Activated CD4-positive, alpha-beta T cell treated with anti-CD3 and anti-CD28 coated beads, Interleukin-2, amount 10 ng/mL, durations not matched to agents 24 days and 14 days (primary cell): ENCODE measurements at regions not wholly inside any gene's neighbourhood (a gene's known extent, or its start where the extent isn't known, plus 50 kb on each side); places are given as distances from the start of the nearest gene placed in this dataset.

Experiments used
- DNase-seq: peaks from one replicate; pipeline ENCODE4 v3.0.0; 2022
- H3K27ac Mint-ChIP-seq: one replicate; pipeline ENCODE4 v1.8.0; 2022; ENCODE audit warnings: mild to moderate bottlenecking, mixed read lengths
- H3K27me3 Mint-ChIP-seq: one replicate; pipeline ENCODE4 v1.8.0; 2022; ENCODE audit warnings: mixed read lengths
- H3K36me3 Mint-ChIP-seq: one replicate; pipeline ENCODE4 v1.8.0; 2022; ENCODE audit warnings: low read depth, mild to moderate bottlenecking, mixed read lengths
- H3K4me1 Mint-ChIP-seq: one replicate; pipeline ENCODE4 v1.8.0; 2021; ENCODE audit warnings: mixed read lengths
- H3K4me3 Mint-ChIP-seq: one replicate; pipeline ENCODE4 v1.8.0; 2022; ENCODE audit warnings: mild to moderate bottlenecking, moderate library complexity, mixed read lengths
- H3K9me3 Mint-ChIP-seq: one replicate; pipeline ENCODE4 v1.8.0; 2021; ENCODE audit warnings: mixed read lengths
- intact Hi-C: fragments of 100-400 bp; cut with micrococcal nuclease; formaldehyde crosslinking; loops from one replicate; pipeline ENCODE4 v1.15.1; 2023

GRCh38 chr4:178672512-178672911, 1230.3 kb upstream of the AGA start:
- DNase-seq, result no peak
- Mint-ChIP-seq H3K9me3 (no peaks in the 10 kb centered on the region), H3K36me3 (no peaks in the 10 kb centered on the region), H3K4me3 (no peak overlapping the region), H3K27me3 (no peaks in the 10 kb centered on the region), H3K27ac (no peak overlapping the region), H3K4me1 (no peaks in the 10 kb centered on the region)
- intact Hi-C loops, result no loop called here

DNA sequence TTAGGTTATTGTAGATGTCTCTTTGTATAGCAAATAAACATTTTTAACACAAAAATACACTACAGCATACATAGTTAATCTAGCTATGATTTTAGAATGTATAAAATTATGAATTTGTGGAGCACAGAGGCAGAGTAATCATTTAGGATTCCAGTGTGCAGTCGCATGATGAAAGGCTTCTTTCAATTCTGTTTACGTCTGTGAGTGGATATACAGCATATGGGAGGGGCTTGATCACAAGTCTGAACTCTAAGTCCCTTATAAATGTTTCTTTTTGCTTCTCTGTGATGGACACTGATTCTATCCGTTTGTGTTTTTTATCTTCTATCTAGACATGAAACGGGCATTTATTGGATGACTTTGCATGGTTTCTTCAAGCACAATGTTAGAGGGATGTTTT, 1239.6 kb upstream of the AGA start:
- no peak for DNase-seq
- Mint-ChIP-seq H3K9me3 (no peaks in the 10 kb centered on the region), H3K36me3 (no peaks in the 10 kb centered on the region), H3K4me3 (no peak overlapping the region), H3K27me3 (no peaks in the 10 kb centered on the region), H3K4me1 (no peaks in the 10 kb centered on the region), H3K27ac (no peak overlapping the region)
- intact Hi-C loops, result no loop called here

GRCh38 chr4:178689926-178690325, 1247.7 kb upstream of the AGA start:
- intact Hi-C loops, result no loop called here
- Mint-ChIP-seq H3K4me3 (no peak overlapping the region), H3K9me3 (no peaks in the 10 kb centered on the region), H3K4me1 (no peaks in the 10 kb centered on the region), H3K36me3 (no peaks in the 10 kb centered on the region), H3K27ac (no peak overlapping the region), H3K27me3 (no peaks in the 10 kb centered on the region)
- no peak for DNase-seq

DNA sequence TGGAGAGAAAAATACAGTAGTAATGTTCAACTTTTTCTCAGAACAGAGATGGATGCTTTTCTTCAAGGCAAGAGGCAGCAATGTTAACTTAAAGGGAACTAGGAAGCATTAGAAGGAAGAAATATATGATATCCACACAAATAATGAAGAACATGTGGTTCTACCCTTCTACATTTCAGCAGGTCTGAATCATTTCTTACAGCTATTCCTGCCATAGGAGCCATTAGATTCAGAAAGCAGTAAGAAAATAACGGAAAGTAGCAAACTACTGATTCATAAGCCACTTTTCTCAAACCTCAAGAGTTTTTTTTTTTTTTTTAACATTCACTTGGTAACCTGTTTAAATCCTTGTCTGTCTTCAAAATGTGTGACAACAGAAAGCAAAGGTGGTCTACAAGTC, 1251.6 kb upstream of the AGA start:
- H3K4me1 Mint-ChIP-seq, result no peaks in the 10 kb centered on the region
- intact Hi-C loops, result no loop called here
- H3K9me3 Mint-ChIP-seq, result no peaks in the 10 kb centered on the region

GRCh38 chr4:178696515-178696914, 1254.3 kb upstream of the AGA start:
- Mint-ChIP-seq H3K4me3 (no peak overlapping the region), H3K27me3 (no peaks in the 10 kb centered on the region), H3K27ac (no peak overlapping the region), H3K4me1 (no peaks in the 10 kb centered on the region), H3K36me3 (no peaks in the 10 kb centered on the region), H3K9me3 (peaks cover 3% of the 10 kb centered on the region)
- no peak for DNase-seq
- intact Hi-C loops, result no loop called here

More for the DNA sequence above, 1251.6 kb upstream of the AGA start:
- DNase-seq, result no peak
- no peaks in the 10 kb centered on the region for H3K27me3 Mint-ChIP-seq
- no peaks in the 10 kb centered on the region for H3K36me3 Mint-ChIP-seq
- no peak overlapping the region for H3K4me3 Mint-ChIP-seq
- no peak overlapping the region for H3K27ac Mint-ChIP-seq

- Mint-ChIP-seq H3K27ac (no peak overlapping the region), H3K27me3 (no peaks in the 10 kb centered on the region), H3K9me3 (no peaks in the 10 kb centered on the region), H3K4me1 (no peaks in the 10 kb centered on the region), H3K36me3 (no peaks in the 10 kb centered on the region), H3K4me3 (no peak overlapping the region)
- no peak for DNase-seq
- intact Hi-C loops, result no loop called here
Observed at GRCh38 chr4:178712486-178712885, 1270.2 kb upstream of the AGA start.

DNA sequence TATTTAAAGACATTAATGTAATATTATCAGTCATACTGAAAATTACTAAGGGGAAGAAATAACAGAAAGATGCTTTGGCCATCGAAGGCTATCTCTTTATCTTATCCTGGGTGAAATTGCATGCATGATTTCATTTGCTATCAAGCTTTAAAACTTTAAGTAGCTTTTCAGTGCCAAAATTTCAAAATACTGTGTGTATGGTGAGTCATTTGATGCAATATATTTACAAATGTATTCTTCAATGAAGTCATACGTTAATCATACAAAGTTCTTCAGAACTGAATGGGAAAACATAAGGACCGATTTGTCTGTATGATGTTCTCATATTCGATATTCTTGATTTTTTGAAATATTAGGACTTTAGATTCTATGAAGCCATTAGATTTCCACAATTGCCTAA, 1295.8 kb upstream of the AGA start:
- intact Hi-C loops, result no loop called here
- no peaks in the 10 kb centered on the region for H3K36me3 Mint-ChIP-seq
- H3K4me1 Mint-ChIP-seq, result no peaks in the 10 kb centered on the region
- DNase-seq, result no peak
- no peaks in the 10 kb centered on the region for H3K9me3 Mint-ChIP-seq
- no peak overlapping the region for H3K27ac Mint-ChIP-seq
- no peak overlapping the region for H3K4me3 Mint-ChIP-seq
- no peaks in the 10 kb centered on the region for H3K27me3 Mint-ChIP-seq

DNA sequence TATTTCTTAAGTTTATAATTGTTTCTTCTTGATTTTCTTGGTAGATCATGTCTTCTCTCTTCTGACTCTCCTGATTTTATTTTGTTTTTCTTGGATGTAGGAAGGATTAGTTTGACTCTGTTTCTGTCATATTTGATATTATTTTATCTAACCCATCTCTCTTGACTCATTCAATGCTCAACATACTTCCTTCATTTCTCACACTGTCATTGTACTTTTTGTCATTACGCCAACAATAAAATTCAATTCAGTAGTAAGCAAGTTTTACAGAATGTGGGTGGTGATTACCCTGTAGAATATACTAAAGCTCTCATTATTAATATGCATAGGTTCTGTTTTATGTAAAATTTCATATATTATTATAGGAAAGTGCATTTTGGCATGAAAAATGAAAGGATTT, 1303.0 kb upstream of the AGA start:
- Mint-ChIP-seq H3K27ac (no peak overlapping the region), H3K4me3 (no peak overlapping the region), H3K9me3 (no peaks in the 10 kb centered on the region), H3K36me3 (no peaks in the 10 kb centered on the region), H3K27me3 (no peaks in the 10 kb centered on the region), H3K4me1 (no peaks in the 10 kb centered on the region)
- DNase-seq, result no peak
- intact Hi-C loops, result no loop called here

- Mint-ChIP-seq H3K27me3 (no peaks in the 10 kb centered on the region), H3K4me3 (no peak overlapping the region), H3K36me3 (no peaks in the 10 kb centered on the region), H3K4me1 (no peaks in the 10 kb centered on the region), H3K27ac (no peak overlapping the region), H3K9me3 (no peaks in the 10 kb centered on the region)
- intact Hi-C loops, result no loop called here
- no peak for DNase-seq
Observed at GRCh38 chr4:178752954-178753525, 1310.8 kb upstream of the AGA start.

DNA sequence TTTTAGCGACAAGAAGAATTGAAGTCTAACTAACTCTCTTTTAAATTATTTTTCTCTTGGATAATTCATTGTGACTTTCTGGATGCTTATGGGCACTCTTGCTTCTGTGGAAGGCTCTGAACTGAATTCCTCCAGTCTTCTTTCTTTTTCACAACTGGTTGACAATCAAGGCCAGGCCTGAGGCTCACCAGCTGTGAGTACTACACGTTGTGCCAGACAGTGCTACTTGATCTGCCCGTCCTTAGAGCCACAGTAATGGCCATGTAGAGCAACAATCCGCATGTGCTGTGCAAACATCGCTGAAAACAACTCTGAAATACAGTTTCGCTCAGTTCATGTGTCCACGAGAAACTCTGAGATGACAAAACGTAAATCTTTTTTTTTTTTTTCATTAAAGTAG, 1336.3 kb upstream of the AGA start:
- H3K4me3 Mint-ChIP-seq, result no peak overlapping the region
- no peak overlapping the region for H3K27ac Mint-ChIP-seq
- H3K36me3 Mint-ChIP-seq, result no peaks in the 10 kb centered on the region
- DNase-seq, result no peak
- no peaks in the 10 kb centered on the region for H3K4me1 Mint-ChIP-seq
- H3K9me3 Mint-ChIP-seq, result no peaks in the 10 kb centered on the region
- H3K27me3 Mint-ChIP-seq, result no peaks in the 10 kb centered on the region
- intact Hi-C loops, result no loop called here

DNA sequence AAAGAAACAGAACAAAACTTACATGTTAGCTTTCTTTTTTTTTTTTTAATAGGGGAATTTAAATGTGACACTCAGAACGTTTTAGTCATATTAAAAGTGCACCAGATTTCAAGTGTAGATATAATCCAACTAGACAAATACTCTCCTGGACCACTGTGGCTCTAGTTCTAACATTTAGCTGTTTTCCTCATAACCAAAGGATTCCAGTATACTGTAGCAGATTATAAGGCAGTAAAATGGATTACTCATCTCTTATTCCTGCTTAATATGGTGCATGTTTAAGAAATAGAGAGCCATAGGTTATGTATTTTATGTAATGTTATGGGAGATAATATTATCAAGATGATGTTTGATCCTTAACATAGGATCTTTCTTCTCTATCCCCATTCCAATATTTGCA, 1339.5 kb upstream of the AGA start:
- Mint-ChIP-seq H3K36me3 (no peaks in the 10 kb centered on the region), H3K9me3 (no peaks in the 10 kb centered on the region), H3K4me1 (no peaks in the 10 kb centered on the region), H3K27me3 (no peaks in the 10 kb centered on the region), H3K4me3 (no peak overlapping the region), H3K27ac (no peak overlapping the region)
- DNase-seq, result no peak
- intact Hi-C loops, result no loop called here

DNA sequence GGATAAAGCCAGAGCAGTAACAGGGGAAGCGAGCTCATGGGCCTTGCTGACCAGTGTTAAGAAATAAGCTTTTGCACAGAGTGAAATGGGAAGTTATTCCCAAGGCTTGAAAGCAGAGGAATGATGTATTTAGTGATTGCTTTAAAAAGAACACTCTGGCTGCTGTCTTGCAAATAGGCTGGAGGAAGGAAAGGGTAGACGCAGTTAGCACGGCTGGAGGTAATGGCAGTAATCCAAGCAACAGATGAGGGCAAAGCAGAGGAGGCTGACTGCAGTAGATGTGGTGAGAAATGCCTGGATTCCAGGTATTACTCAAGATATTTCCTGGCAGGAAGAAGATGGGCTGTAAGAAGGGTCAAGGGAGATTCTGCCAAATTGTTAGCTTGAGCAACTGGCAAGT, 1342.3 kb upstream of the AGA start:
- Mint-ChIP-seq H3K27me3 (no peaks in the 10 kb centered on the region), H3K4me3 (no peak overlapping the region), H3K4me1 (no peaks in the 10 kb centered on the region), H3K27ac (no peak overlapping the region), H3K36me3 (no peaks in the 10 kb centered on the region), H3K9me3 (no peaks in the 10 kb centered on the region)
- DNase-seq, result no peak
- intact Hi-C loops, result no loop called here

- no peaks in the 10 kb centered on the region for H3K4me1 Mint-ChIP-seq
- DNase-seq, result no peak
- no peaks in the 10 kb centered on the region for H3K9me3 Mint-ChIP-seq
- no peak overlapping the region for H3K27ac Mint-ChIP-seq
- no peaks in the 10 kb centered on the region for H3K27me3 Mint-ChIP-seq
- no peaks in the 10 kb centered on the region for H3K36me3 Mint-ChIP-seq
- intact Hi-C loops, result no loop called here
- H3K4me3 Mint-ChIP-seq, result no peak overlapping the region
Observed at GRCh38 chr4:178789279-178789678, 1347.0 kb upstream of the AGA start.

- DNase-seq, result no peak
- Mint-ChIP-seq H3K36me3 (no peaks in the 10 kb centered on the region), H3K27me3 (no peaks in the 10 kb centered on the region), H3K4me1 (no peaks in the 10 kb centered on the region), H3K27ac (no peak overlapping the region), H3K9me3 (no peaks in the 10 kb centered on the region), H3K4me3 (no peak overlapping the region)
- intact Hi-C loops, result no loop called here
Observed at GRCh38 chr4:178799204-178799603, 1357.0 kb upstream of the AGA start.

GRCh38 chr4:178808106-178808505, 1365.9 kb upstream of the AGA start:
- Mint-ChIP-seq H3K9me3 (no peaks in the 10 kb centered on the region), H3K4me3 (no peak overlapping the region), H3K27ac (no peak overlapping the region), H3K36me3 (no peaks in the 10 kb centered on the region), H3K4me1 (no peaks in the 10 kb centered on the region), H3K27me3 (no peaks in the 10 kb centered on the region)
- no peak for DNase-seq
- intact Hi-C loops, result no loop called here
